ENCODE measurements at regions not wholly inside any gene's neighbourhood (a gene's known extent, or its start where the extent isn't known, plus 50 kb on each side); places are given as distances from the start of the nearest gene placed in this dataset.

DNA sequence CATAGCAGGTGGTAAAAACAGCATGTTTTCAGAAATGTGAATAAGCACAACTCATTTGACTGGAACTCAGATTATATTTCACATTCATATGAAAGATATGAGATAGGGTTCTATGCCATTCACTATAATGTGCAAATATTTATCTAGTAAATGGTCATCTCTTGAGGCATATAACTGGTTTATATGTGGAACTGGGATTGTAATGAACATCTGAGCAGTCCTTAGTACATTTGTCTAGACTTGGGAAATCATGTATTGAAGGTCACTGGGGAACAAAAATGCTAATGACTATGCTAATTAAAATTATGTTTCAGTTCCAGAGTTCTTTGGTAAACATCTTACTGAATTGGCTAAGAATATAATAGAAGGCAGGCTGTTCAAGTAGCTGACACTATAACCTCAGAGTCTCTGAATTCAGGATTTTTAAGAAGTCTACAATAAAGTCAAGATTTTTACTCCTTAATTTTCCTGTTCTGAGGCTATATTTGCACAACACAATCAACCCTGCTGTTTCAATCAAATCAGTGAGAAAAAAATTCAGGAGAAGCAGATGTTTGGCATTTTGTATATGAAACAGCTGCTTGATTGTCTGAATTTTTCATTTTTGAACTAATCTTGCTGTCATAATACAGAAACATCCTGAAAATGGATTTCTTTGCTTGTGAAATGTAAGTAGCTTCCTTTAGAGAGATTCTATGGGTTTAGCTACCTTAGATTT is 244.8 kb upstream of the RGS18 start:
- TF ChIP-seq, protein P1, sequence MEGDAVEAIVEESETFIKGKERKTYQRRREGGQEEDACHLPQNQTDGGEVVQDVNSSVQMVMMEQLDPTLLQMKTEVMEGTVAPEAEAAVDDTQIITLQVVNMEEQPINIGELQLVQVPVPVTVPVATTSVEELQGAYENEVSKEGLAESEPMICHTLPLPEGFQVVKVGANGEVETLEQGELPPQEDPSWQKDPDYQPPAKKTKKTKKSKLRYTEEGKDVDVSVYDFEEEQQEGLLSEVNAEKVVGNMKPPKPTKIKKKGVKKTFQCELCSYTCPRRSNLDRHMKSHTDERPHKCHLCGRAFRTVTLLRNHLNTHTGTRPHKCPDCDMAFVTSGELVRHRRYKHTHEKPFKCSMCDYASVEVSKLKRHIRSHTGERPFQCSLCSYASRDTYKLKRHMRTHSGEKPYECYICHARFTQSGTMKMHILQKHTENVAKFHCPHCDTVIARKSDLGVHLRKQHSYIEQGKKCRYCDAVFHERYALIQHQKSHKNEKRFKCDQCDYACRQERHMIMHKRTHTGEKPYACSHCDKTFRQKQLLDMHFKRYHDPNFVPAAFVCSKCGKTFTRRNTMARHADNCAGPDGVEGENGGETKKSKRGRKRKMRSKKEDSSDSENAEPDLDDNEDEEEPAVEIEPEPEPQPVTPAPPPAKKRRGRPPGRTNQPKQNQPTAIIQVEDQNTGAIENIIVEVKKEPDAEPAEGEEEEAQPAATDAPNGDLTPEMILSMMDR (IDR thresholded peaks at IDR 0.05), result no peak
- DNase-seq (no peak), ATAC-seq (no peak)
- H3K4me1 ChIP-seq (ENCODE audit: low read depth), result no peaks in the 10 kb centered on the region
- intact Hi-C loops (cut with DNase I, micrococcal nuclease), result no loop called here
- no peak overlapping the region for H3K4me3 ChIP-seq
- no peaks in the 10 kb centered on the region for H3K9me3 ChIP-seq
- no peaks in the 10 kb centered on the region for H3K36me3 ChIP-seq (ENCODE audit: low read depth)

- Histone ChIP-seq H3K9me3 (peaks cover 3% of the 10 kb centered on the region), H3K36me3 (ENCODE audit: low read depth) (no peaks in the 10 kb centered on the region), H3K4me1 (ENCODE audit: low read depth) (no peaks in the 10 kb centered on the region), H3K4me3 (no peak overlapping the region)
- TF ChIP-seq, protein P1 (IDR thresholded peaks at IDR 0.05), result no peak
- ATAC-seq (no peak), DNase-seq (no peak)
- intact Hi-C loops (cut with DNase I, micrococcal nuclease), result no loop called here
These were observed 228.9 kb upstream of the RGS18 start for GRCh38 chr1:191929383-191929782.

DNA sequence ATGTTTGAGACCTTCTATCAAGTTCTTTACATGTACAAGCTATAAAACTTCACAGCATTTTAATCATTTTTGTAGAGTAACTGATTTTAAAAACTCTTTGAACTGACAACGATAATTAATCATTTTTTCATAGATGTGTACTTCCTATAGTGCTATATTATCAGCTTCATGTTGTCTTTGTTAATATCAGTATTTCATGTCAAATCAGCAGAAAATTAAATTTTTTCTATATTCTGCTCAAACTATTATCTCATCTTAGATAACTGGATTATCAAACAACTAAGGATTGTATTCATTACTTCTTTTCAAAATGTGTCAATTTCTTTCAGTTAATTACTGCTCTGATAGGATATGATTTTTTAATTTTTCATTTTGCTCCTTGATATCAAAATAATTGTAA is 214.6 kb upstream of the RGS18 start:
- TF ChIP-seq, protein P1 (IDR thresholded peaks at IDR 0.05), result no peak

GRCh38 chr1:191953526-191953925 is 204.7 kb upstream of the RGS18 start:
- no peaks in the 10 kb centered on the region for H3K4me1 ChIP-seq (ENCODE audit: low read depth)
- DNase-seq (no peak), ATAC-seq (no peak)
- H3K36me3 ChIP-seq (ENCODE audit: low read depth), result no peaks in the 10 kb centered on the region
- intact Hi-C loops (cut with DNase I, micrococcal nuclease), result no loop called here
- TF ChIP-seq, protein P1 (IDR thresholded peaks at IDR 0.05), result no peak
- no peak overlapping the region for H3K4me3 ChIP-seq
- no peaks in the 10 kb centered on the region for H3K9me3 ChIP-seq

More for the DNA sequence above, 214.6 kb upstream of the RGS18 start:
- intact Hi-C loops (cut with DNase I, micrococcal nuclease), result no loop called here
- no peak for ATAC-seq
- Histone ChIP-seq H3K4me3 (no peak overlapping the region), H3K36me3 (ENCODE audit: low read depth) (no peaks in the 10 kb centered on the region), H3K9me3 (peaks cover 3% of the 10 kb centered on the region), H3K4me1 (ENCODE audit: low read depth) (no peaks in the 10 kb centered on the region)
- DNase-seq, result no peak

GRCh38 chr1:191959856-191960255 is 198.4 kb upstream of the RGS18 start:
- TF ChIP-seq, protein P1 (IDR thresholded peaks at IDR 0.05), result no peak
- Histone ChIP-seq H3K4me1 (ENCODE audit: low read depth) (no peaks in the 10 kb centered on the region), H3K36me3 (ENCODE audit: low read depth) (no peaks in the 10 kb centered on the region), H3K9me3 (no peaks in the 10 kb centered on the region), H3K4me3 (no peak overlapping the region)
- DNase-seq, result no peak
- intact Hi-C loops (cut with DNase I, micrococcal nuclease), result no loop called here
- ATAC-seq, result no peak

- Histone ChIP-seq H3K4me1 (ENCODE audit: low read depth) (no peaks in the 10 kb centered on the region), H3K9me3 (no peaks in the 10 kb centered on the region), H3K36me3 (ENCODE audit: low read depth) (no peaks in the 10 kb centered on the region), H3K4me3 (no peak overlapping the region)
- no peak for DNase-seq
- intact Hi-C loops (cut with DNase I, micrococcal nuclease), result no loop called here
- no peak for ATAC-seq
- TF ChIP-seq, protein P1 (IDR thresholded peaks at IDR 0.05), result no peak
These were observed 195.0 kb upstream of the RGS18 start for GRCh38 chr1:191963286-191963685.
